NOMO-1 treated with dmso at 0.1 percent for 144 hours (cell line): ENCODE measurements at regions not wholly inside any gene's neighbourhood (a gene's known extent, or its start where the extent isn't known, plus 50 kb on each side); places are given as distances from the start of the nearest gene placed in this dataset.

Experiments
- DNase-seq: peaks from one replicate; lab custom pipeline; 2025; ENCODE audit not compliant: unreplicated experiment; lab: John Stamatoyannopoulos, UW

DNA sequence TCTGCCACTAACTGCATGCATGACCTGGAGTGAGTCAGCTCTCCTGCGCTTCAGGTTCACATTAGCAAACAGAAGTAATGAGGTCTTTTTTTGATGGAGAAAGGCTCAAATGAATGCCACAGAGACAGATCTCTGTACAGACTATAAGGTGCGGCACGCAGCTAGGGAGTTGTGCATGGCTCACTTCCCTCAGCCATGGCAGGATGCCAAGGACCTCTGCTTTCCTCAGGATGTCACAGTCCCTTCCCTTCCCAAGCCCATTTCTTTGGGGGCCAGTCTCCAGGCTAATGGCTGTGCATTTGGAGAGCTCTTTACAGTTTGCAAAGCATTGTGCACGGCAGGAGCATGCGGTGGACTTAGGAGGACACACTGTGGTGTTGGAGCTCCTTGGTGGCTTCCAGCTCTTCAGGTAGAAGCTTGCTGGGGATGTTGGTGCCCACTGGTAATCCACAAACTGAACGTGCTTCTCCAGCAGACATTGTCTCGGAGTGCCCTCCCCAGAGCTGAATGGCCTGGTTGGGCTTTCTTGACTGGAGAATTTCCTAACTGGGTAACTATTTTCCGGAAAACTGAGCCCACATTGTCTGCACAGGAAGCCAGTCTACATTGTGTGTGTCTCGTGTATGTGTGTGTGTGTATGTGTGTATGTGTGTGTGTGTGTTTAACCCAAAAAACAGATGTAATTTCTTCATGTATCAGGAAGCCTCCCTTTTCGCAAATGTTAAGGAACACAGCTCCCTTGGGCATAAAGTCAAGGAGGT lies 172.5 kb upstream of the TLE3 start:
- no peak for DNase-seq

DNA sequence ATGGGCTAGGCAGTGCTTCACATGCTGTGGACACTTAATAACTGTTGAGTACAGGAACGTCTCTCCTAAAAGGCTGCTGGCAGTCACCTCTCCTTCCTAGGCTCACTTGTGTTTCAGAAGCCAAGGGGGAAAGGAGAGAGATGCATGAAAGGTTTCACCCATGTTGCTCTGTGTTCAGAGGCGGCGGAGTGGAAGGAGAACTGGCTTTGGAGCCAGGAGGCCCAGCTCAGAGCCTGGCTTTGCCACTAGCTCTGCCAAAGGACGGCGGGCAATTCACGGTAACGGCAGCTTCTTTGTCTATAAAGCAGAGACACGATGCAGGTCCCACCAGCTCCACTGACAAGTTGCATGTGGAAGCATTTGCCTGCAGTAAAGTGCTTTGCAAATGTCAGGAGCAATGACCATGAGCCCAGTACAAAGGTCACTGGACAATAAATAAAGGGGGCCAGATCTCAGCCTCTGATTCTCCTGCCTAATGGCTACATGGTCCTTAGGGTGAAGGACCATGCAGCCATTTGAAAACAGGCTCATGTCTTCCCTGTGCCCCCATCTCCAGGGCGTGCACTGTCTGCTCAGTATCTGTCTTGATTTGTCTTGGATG lies 171.7 kb upstream of the TLE3 start:
- DNase-seq, result no peak

DNA sequence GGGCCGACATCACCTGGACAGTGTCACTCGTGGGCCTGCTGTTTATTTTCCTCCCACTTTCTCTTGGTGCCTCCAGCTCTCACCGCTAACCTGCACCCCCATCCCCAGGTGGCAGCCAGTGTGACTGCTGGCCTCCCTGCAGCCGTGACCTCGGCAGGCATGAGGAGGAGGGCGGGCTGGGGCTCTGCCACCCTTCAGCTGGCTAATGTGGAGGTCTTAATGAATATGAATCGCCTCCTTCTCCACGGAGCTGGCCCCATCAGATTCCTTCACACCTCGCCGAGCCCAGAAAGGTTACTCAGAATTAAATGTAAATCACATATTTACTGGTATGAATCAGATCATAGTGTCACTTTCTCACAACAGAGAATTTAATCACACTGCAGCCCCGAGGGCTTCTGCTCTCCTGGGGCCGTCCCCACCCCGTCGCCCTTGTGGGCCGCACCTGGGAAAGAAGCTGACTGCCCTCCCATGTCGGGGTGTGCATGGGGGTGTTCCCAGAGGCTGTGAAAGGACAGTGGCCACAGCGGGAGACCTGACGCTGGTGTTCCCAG lies 171.1 kb upstream of the TLE3 start:
- DNase-seq, result no peak

DNA sequence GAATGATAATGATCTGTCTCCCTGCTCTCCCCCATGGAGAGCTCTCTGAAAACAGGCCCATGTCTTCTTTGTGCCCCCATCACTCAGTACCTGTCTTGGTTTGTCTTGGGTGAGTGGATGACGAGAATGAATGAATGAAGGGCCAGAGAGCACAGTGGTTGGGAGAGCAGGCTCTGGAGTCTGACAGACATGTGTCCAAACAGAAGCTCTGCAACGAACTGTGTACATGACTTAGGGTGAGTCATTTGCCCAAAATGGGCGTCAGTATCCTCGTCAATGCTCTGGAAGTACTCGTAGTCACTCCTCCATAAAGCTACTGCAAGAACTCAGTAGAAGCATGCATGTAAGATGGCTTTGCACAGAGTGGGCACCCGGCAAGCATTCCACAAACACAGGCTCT lies 170.2 kb upstream of the TLE3 start:
- DNase-seq, result no peak

DNA sequence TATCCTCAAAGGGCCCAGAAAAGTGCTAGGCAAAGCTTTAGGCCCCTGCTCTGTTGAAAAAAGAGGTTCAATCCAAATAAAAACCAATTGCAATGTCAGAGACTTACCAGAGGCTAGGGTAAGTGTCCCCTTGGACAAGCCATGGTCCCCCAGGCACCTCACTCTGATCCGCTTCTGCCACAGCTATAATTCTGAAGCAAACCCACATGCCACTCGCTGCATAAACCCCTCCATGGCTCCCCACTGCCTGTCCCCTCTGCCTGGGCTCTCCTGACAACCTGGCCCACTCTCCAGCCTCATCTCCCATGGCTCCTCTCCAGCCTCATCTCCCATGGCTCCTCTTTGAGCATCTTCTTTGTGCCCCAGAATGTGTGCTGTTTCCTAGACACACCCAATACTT lies 169.6 kb upstream of the TLE3 start:
- no peak for DNase-seq

DNA sequence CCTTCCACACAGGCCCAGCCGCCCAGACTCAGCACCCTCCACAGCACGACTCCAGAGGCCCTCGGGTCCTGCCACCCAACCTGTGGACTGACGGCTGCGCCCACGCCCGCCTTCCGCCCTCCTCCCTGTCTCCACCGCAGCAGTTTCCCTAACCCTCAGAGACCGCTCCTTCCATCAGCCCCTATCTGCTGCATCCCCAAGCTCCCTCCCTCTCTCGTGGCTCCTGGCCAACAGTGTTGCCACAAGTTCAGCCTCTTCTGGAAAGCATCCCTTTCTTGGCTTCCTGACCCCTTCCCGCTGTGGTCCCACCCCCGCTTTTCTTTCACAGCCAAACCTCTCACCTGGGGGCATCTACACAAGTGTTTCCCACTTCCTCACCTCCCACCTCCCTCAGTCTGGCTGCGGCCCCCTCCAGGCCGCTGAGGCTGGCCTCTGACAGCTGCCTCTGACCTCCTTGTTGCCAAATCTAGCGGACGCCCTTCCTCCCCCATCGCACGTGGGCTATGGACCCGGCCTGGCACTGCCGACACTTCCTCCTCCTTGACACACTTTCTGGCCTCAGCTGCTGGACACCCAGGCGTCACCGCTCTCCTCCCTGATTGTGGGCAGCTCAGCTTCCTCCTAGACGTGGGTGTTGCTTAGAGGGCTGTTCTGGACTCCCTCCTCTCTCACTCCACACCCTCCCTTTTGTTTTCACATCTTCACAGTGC lies 168.8 kb upstream of the TLE3 start:
- DNase-seq, result peak; percentile 87

DNA sequence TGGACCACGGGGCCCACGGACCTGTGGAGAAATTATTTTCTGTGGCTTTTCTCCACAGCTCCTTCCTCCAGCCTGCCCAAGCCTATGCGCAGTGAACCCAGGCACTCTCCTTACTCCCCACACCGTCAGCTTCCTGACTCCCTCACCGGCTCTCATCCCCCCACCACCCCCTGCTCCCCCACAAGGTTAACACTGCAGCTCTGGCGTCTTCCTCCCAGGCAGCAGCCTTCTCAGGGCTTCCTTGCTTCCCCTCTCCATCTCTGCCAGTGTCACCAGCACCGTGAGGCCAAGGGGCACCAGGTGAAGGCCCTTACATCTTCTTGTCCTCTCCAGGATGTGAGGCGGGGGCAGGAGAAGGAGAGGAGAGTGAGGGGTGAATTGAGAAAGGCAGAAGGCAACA lies 168.3 kb upstream of the TLE3 start:
- DNase-seq, result no peak

DNA sequence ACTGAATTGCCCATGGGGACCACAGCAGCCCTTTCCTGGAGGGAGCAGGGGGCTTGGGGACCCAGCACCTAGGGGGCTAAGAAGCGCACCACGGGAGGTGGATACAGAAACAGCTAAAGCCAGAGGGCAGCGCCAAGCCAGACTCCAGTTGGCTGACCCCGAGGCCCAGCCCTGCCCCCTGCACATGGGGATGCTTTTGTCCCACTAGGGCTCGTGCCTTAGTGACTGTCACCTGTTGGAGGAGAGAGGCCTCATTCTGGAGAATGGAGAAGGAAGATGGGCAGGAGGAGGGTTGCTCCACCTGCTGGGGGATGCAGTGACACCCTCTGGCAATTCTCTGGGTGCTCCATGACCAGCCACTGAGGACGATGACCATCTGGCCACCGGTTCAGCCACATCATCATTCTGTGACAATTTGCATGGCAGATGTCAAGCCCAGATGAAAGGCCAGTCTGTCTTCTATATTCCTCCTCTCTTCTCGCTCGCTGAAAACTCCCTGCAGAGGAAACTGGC lies 167.8 kb upstream of the TLE3 start:
- DNase-seq, result no peak

DNA sequence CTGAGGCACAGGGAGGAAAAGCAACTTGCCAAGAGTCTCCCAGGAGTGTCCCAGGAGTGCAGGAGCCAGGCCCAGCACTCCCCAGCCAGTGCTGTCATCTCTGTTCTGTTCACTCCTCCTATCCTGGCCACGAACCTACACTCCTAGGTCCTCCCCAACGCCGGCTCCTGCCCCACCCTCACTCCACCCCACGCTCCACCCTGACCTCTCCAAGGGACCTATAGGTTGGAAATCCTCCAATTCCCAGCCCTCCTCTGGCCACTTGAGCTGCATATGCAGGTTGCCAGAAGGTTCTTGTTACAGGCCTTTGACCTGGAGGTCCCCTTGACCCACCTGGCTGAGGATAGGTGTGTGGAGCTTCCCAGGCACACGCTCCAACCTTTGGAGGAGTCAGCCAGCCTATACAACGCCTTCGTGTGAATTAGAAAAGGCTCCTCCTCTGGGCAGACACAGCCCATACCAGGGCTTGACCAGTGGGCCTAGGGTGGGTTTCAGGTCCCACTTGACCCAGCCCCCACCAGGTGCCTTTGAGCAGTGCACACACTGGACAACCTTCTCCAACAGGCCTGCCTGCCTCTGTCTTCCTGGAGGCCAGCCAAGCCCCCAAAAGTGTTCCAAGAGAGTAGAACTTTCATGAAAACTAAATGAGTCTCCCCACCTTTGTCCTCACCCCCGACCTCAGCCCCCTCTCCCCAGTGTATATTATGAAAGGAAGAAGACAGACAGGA lies 167.2 kb upstream of the TLE3 start:
- DNase-seq, result no peak

DNA sequence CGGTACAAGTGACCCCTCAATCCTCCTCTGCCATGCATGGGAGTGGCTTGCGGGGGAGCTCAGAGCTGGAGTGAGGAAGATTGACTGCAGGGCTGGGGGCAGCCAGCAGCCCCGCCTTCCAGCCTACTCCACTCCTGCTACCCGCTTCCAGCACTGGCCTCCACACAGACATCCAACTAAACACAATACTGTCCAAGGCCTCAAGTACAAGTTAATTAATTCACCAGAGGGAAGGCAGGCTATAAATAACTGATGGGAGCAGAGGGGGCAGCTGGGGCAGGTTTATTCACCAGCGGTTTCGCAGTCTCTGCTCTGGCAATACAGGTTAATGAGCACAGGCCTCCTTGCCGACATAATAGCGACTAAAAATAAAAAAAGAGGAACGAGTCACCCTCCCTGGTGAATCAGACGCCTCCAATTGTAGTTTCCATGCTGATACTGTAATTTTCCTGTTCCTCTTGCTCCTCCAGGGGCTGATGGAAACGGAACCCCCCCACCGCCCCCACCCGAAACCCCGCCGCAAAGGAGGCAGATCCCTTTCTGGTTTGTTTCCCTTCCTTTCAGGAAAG lies 166.4 kb upstream of the TLE3 start:
- DNase-seq, result peak; percentile 88

DNA sequence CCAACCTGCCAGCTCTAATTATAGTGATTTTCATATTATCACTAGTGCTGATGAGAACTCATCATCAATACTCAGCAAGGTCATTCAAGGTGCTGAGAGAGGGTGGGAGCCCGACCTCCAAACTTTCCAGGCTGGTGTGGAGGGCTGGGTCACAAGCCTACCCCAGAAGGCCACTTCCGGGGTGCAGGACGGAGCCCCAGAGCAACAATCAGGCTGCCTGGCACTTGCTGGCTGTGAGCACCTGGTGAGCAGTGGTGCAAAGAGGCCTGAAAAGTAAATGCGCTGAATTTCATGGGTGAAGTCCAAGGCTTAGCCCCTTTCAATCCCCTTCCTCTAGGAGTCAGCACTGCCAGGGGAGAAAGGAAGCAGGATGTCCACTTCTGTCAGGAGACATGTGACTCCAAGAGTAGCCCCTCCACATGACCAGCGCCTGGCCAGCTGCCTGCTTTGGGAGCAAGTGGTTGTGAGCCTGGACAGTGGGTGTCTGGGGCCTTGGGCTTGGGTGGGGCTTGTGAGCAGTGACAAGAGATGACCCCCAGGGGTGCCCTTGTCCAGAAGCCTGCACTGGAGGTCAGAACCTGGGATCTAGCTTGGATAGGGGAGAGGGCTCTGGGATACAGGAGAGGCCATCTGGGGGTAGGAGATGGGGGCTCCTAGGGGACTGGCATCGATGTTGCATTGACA lies 165.0 kb upstream of the TLE3 start:
- DNase-seq, result no peak

DNA sequence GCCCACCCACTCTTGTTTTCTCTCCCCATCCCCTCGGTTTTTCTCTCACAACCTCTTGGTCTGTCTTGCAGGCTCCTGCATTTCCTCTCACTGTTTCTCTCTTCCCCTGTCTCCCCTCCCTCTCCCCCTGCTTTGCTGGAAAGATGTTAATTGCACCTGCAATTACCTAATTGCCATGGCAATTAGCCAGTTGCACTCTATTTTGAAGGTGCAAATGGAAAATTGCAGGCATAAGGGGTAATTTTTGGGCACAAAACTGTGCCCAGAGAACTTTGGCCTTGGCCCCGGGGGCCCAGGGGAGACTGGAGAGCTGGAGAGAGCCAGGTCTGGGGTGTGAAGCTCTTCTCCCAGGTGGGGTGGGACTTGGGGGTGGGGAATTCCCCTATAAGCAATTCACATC lies 164.5 kb upstream of the TLE3 start:
- no peak for DNase-seq

DNA sequence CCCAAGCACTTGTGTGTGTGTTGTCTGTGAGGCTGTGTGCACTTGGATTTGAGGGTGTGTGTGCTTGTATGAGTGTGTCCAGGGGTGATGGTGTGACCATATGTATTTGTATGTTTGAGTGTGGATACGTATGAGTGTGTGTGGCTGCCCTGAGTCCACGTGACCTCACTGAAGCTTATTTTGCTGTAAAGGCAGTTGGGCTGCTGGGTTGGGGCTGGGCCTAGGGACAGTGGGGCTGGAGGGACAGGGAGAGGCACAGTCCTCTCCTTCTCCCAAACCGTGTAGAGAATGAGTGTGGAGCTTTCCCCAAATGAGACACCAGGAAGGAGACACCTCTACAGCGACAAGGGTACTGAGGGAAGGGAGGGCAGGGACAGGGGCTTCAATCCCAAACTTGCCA lies 163.4 kb upstream of the TLE3 start:
- DNase-seq, result no peak

DNA sequence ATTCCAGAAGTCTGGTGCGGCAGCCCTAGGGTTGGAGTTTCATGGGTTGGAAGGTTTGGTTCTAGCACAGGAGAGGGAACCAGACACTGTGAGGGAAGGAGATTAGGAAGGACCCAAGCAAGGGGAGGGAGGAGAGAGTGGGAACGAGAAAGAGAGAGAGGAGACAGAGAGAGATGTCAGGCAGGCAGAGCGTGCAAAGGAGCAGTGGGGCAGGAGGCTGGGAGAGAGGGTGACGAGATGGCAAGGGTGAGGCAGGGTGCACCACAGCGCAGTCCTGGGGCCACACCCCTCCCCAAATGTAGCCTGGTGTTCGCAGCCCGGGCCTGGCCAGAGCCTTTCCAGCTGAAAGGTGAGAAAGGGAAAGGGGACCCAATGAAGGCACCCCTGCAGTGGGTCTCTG lies 162.9 kb upstream of the TLE3 start:
- DNase-seq, result no peak

DNA sequence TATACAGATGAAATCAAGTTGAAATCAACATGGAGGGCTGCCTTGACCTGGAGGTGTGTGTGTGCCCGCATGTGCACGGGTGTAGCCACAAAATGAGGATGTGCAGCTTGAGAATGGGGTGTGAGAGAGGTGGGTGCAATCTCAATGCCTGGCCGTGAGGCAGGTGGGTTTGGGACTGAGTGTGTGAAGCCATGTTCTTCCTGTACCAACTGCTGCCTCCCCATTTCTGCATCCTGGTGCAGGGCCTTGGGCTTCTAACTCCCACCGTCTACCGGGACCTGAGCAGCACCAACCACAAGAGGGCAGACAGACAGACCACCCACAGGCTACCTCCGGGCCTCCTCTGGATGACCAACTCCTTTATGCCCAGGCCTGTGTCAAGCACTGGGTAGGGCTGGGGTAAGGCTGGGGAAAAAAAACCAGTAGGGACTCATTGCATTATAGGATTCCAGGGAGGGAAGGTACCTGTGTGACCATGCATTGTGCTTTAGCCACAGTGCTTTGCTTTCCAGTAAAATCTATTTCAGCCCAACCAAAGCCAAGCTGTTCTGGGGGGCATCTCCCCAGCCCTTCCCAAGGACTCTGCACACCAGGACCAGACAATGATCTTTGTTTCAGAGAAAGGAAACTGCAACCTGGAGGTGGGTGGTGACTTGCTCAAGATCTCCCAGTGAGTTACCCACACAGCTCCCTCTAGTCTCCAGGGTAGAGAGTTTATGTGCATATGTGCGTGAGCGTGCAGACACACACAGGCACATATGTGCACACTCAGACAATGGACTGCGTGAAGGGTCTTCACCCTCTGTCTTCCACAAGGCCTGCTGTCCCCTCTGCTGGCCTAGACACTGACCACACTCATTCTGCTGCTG lies 162.2 kb upstream of the TLE3 start:
- DNase-seq, result no peak

DNA sequence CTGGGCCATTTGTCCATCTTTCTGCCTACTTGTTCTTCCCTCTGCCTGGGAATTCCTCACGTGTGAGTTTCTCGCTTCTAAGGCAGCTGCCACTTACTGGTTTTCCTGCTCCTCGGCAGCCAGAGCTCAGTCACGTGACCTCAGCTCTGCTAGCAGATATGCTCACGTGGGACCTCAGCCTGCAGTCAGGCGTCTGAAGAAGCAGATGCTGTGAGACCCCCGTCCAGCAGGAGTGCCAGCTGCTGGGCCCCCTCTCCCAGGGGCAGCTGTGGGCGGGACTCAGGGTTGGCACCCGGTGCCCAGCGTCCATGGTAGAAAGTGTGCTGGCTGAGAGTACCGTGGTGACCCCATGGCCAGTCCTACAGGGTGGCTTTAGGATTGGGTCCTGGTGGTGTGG lies 161.3 kb upstream of the TLE3 start:
- no peak for DNase-seq

DNA sequence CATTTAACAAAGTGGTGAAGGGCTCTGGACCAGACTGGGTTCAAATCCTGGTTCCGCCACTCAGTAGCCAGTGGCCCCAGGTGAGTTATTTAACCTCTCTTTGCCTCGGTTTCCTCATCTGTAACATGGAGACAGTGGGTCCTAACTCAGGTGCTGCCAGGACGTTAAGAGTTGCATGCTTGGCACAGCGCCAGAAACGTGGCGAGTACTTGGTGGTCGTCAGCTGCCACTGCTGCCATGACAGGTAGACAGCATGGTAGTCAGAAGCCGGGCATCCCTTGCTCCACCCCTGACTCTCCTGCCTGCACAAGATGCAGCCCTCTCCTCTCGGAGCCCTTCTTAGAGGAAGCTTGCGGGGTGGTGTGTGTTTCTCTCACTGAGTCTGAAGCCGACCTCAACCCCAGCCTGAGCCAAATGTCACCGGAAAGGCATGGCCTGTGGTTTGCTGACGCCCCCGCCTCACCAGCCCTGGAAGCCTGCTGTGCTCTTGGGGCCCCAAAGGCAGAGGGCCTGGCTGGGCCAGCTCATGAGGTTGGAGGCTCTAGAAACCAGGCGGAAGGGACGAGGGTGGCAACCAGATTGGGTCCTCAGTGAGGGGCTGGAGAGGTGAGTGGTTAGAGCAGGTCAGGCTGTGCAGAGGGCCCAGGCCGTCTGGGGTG lies 160.8 kb upstream of the TLE3 start:
- DNase-seq, result no peak

DNA sequence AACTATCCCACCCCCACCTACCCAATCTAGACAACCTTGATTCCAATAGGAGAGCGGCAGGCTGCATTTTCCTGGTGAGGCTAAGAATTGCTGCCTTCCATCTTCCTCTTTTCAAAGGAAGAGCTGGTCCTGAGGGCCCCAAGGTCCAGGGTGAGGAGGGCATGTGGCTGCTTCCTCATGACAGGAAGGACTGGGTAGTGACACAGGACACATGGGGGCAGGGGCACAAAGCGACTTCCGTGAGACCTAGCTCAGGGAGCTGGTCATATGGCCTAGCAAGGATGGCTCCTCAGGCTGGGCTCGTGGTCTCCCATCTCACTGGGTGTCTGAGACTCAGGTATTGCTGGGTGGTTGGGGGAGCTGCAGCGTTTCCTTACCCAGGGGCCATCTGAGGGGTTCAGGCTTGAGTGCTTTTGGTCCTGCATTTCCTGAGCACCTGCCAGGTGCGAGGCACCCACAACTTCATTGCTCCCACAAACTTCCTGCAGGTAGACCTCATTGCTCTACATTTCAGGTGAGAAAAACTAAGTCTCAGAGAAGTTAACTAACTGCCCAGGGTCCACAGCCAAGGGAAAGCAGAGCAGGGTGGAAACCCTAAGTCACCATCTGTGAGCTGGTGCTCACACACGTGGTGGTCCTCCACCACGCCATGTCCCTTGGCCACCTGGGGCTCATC lies 160.0 kb upstream of the TLE3 start:
- DNase-seq, result peak; percentile 12
